IPS-20b (cell line): ENCODE measurements at regions not wholly inside any gene's neighbourhood (a gene's known extent, or its start where the extent isn't known, plus 50 kb on each side); places are given as distances from the start of the nearest gene placed in this dataset.

Experiments
- H3K27ac ChIP-seq: one replicate; pipeline ENCODE4 v1.5.1; 2013; ENCODE audit warnings: low read length
- H3K27me3 ChIP-seq: 2 replicates; pipeline ENCODE4 v1.6.1; 2013; ENCODE audit warnings: mild to moderate bottlenecking, low read length, inconsistent platforms; ENCODE audit not compliant: insufficient read depth
- H3K36me3 ChIP-seq: 2 replicates; pipeline ENCODE4 v1.6.1; 2013; ENCODE audit warnings: low read depth, mild to moderate bottlenecking, inconsistent platforms, low read length, moderate library complexity; ENCODE audit not compliant: insufficient read depth
- H3K4me1 ChIP-seq: 2 replicates; pipeline ENCODE4 v1.6.1; 2013; ENCODE audit warnings: mild to moderate bottlenecking, control low read depth, inconsistent platforms, low read length, moderate library complexity; ENCODE audit not compliant: insufficient read depth
- H3K4me3 ChIP-seq: 2 replicates; pipeline ENCODE4 v1.5.1; 2013; ENCODE audit warnings: mild to moderate bottlenecking, low read length, inconsistent platforms
- H3K9ac ChIP-seq: 2 replicates; pipeline ENCODE4 v1.6.1; 2013; ENCODE audit warnings: low read depth, mild to moderate bottlenecking, inconsistent platforms, low read length, moderate library complexity
- H3K9me3 ChIP-seq: 2 replicates; pipeline ENCODE4 v1.6.1; 2013; ENCODE audit warnings: mild to moderate bottlenecking, low read depth, low read length, inconsistent platforms; ENCODE audit not compliant: insufficient read depth

- Histone ChIP-seq H3K27me3 (no peaks in the 10 kb centered on the region), H3K27ac (no peak overlapping the region), H3K9ac (no peak overlapping the region)
Observed at GRCh38 chr6:15044146-15044882, 201.6 kb upstream of the JARID2 start.

DNA sequence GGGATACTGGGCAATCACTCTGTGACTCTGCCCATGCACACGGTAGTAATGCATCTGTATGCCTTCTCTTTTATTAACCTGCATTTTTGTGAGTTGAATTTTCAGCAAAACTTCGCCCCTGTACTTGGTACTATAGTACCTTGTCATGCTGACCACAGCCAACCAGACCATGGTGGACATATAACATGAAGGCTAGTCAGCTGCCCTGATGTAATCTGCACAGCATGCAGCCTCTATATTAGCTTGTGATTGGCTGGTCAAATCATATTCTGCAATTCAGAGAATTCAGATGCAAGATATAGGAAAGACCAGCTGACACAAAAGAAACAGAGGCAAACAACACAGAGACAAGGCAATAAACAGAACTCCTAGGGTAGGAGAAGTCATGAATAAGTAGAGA lies 200.9 kb upstream of the JARID2 start:
- H3K27me3 ChIP-seq: no peaks in the 10 kb centered on the region

More at GRCh38 chr6:15044146-15044882, 201.6 kb upstream of the JARID2 start:
- Histone ChIP-seq H3K9me3 (no peaks in the 10 kb centered on the region), H3K36me3 (no peaks in the 10 kb centered on the region), H3K4me1 (peaks cover 7% of the 10 kb centered on the region), H3K4me3 (no peak overlapping the region)

DNA sequence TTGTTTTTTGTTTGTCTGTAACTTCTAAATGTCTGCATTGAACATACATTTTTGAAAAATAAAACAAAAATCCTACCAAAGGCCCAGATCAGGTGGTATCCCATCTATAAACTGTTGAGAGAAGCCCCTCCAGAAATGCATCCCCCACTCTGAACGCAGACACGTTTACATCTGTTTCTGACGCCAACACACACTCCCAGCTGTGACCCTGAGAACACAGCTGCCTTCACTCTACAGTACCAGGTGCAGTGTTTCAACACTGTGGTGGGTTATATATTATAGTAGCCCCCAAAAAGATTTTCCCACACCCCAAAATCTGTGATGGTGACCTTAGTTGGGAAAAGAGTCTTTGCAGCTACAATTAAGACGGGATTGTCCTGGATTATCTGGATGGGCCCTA lies 199.1 kb upstream of the JARID2 start:
- Histone ChIP-seq H3K36me3 (no peaks in the 10 kb centered on the region), H3K4me1 (peaks cover 7% of the 10 kb centered on the region), H3K9me3 (no peaks in the 10 kb centered on the region), H3K4me3 (no peak overlapping the region), H3K27ac (no peak overlapping the region), H3K9ac (no peak overlapping the region), H3K27me3 (no peaks in the 10 kb centered on the region)

More for the DNA sequence above, 200.9 kb upstream of the JARID2 start:
- no peaks in the 10 kb centered on the region for H3K36me3 ChIP-seq
- no peak overlapping the region for H3K27ac ChIP-seq
- no peak overlapping the region for H3K4me3 ChIP-seq
- H3K9ac ChIP-seq: no peak overlapping the region
- peaks cover 7% of the 10 kb centered on the region for H3K4me1 ChIP-seq
- no peaks in the 10 kb centered on the region for H3K9me3 ChIP-seq

GRCh38 chr6:15048367-15048766 lies 197.5 kb upstream of the JARID2 start:
- peaks cover 7% of the 10 kb centered on the region for H3K4me1 ChIP-seq
- no peak overlapping the region for H3K9ac ChIP-seq
- no peaks in the 10 kb centered on the region for H3K9me3 ChIP-seq
- no peaks in the 10 kb centered on the region for H3K36me3 ChIP-seq
- H3K27ac ChIP-seq: no peak overlapping the region
- H3K27me3 ChIP-seq: no peaks in the 10 kb centered on the region
- no peak overlapping the region for H3K4me3 ChIP-seq

- H3K9ac ChIP-seq: no peak overlapping the region
- H3K36me3 ChIP-seq: no peaks in the 10 kb centered on the region
- H3K27me3 ChIP-seq: no peaks in the 10 kb centered on the region
- H3K9me3 ChIP-seq: no peaks in the 10 kb centered on the region
- no peak overlapping the region for H3K27ac ChIP-seq
- no peak overlapping the region for H3K4me3 ChIP-seq
- H3K4me1 ChIP-seq: peaks cover 8% of the 10 kb centered on the region; the same call in 1 of the 2 replicates
Observed at GRCh38 chr6:15058200-15059061, 187.4 kb upstream of the JARID2 start.

DNA sequence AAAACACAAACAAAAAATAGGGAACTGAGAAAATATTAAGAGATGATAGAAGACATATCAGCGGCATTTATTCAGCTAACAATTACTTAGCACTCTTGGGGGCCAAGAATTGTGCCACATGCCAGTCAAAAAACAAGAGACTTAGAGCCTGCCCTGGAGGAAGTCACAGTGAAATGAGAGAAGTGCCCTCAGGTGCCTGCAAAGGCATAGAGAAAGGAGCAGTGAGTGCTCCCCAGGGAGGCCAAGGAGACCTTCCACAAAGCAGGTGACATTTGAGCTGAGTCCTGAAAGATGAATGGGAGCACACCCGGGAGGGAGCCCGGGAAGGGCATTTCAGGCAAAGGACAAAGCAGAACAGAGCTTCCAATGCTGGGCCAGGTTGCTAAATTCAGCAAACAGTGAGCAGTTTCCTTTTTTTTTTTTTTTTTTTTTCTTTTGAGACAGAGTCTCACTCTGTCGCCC lies 184.7 kb upstream of the JARID2 start:
- no peaks in the 10 kb centered on the region for H3K27me3 ChIP-seq
- H3K9me3 ChIP-seq: no peaks in the 10 kb centered on the region
- H3K4me3 ChIP-seq: no peak overlapping the region
- peaks cover 8% of the 10 kb centered on the region; the same call in 1 of the 2 replicates for H3K4me1 ChIP-seq
- H3K36me3 ChIP-seq: no peaks in the 10 kb centered on the region
- no peak overlapping the region for H3K27ac ChIP-seq
- no peak overlapping the region for H3K9ac ChIP-seq

DNA sequence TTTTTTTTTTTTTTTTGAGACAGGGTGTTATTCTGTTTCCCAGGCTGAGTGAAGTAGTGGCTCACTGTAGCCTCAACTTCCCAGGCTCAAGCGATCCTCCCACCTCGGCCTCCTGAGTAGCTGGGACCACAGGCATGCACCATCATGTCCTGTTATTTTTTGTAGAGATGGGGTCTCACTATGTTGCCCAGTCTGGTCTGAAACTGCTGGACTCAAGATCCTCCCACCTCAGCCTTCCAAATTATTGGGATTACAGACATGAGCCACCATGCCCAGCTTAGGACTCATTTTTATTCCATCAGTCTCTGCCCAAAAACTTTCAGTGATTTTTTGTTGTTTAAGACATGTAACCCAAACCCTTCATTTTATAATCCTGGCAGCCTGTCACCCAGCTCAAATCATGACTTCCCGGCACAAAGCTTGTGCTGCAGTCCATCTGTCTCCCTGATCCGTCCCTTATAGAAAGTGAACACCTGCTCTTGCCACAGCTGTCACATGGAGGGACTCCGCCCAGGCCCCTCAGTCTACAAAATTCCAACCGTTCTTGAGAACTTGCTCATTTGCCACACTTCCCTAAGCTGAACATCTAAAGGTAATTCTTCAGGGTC lies 183.9 kb upstream of the JARID2 start:
- Histone ChIP-seq H3K27ac (no peak overlapping the region), H3K4me1 (peaks cover 8% of the 10 kb centered on the region; the same call in 1 of the 2 replicates), H3K27me3 (no peaks in the 10 kb centered on the region), H3K9me3 (no peaks in the 10 kb centered on the region), H3K9ac (no peak overlapping the region), H3K36me3 (no peaks in the 10 kb centered on the region), H3K4me3 (no peak overlapping the region)

DNA sequence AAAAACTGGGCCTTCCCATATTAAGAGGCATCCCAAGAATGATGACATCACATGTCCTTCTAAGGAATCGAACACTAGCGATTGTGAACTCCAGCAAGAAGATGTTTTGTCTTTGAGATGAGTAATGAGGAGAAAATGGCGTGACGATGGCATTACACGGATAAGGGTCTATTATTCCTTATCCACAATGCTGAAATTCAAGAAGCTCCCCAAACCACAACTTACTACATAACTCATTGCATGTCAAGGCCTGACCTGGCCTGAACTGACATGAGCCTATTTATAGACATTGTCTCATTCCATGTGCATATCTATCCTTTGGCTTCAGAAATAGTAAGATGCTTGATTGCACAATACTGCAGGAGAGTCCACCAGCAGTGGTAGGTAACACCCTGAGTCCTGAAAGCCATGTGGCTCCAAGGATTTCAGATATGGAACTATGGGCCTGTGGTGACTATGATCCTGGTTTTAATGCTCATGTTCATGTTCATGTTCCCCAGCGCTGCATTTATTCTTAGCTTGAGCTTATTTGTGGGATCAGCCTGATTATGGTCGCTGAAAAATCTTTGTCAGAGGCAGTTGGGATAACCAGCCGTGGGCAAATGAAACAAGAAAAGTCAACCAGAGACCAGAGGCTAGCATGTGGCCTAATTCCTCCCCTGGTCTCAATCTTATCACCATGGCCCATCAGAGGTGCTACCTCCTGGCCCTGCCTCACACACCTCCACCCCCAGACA lies 183.2 kb upstream of the JARID2 start:
- Histone ChIP-seq H3K27ac (no peak overlapping the region), H3K27me3 (no peaks in the 10 kb centered on the region), H3K9me3 (no peaks in the 10 kb centered on the region), H3K4me3 (no peak overlapping the region), H3K4me1 (peaks cover 8% of the 10 kb centered on the region; the same call in 1 of the 2 replicates), H3K36me3 (no peaks in the 10 kb centered on the region), H3K9ac (no peak overlapping the region)

GRCh38 chr6:15063253-15063853 lies 182.5 kb upstream of the JARID2 start:
- H3K9me3 ChIP-seq: no peaks in the 10 kb centered on the region
- H3K36me3 ChIP-seq: no peaks in the 10 kb centered on the region
- H3K4me1 ChIP-seq: peaks cover 3% of the 10 kb centered on the region; the same call in 1 of the 2 replicates
- H3K4me3 ChIP-seq: no peak overlapping the region
- no peaks in the 10 kb centered on the region for H3K27me3 ChIP-seq
- no peak overlapping the region for H3K9ac ChIP-seq
- no peak overlapping the region for H3K27ac ChIP-seq

- H3K9ac ChIP-seq: no peak overlapping the region
- no peaks in the 10 kb centered on the region for H3K9me3 ChIP-seq
- no peak overlapping the region for H3K27ac ChIP-seq
- no peaks in the 10 kb centered on the region for H3K36me3 ChIP-seq
- H3K4me1 ChIP-seq: peaks cover 3% of the 10 kb centered on the region; the same call in 1 of the 2 replicates
- no peak overlapping the region for H3K4me3 ChIP-seq
- no peaks in the 10 kb centered on the region for H3K27me3 ChIP-seq
Observed at GRCh38 chr6:15065261-15065989, 180.4 kb upstream of the JARID2 start.
